Right lobe of liver (tissue), 6 donors: ENCODE measurements at regions not wholly inside any gene's neighbourhood (a gene's known extent, or its start where the extent isn't known, plus 50 kb on each side); places are given as distances from the start of the nearest gene placed in this dataset.

Experiments
- ATAC-seq, 4 donors: fragments of 200-7000 bp; cut with Tn5 transposase; one replicate each; pipeline ENCODE4 v1.9.1; 2020; ENCODE audit warnings: mild to moderate bottlenecking in 4 of 4, moderate library complexity in 4 of 4
- DNase-seq, 3 donors: peaks; one replicate each; pipeline ENCODE4 v3.0.0-alpha.2; 2020
- H3K27ac ChIP-seq, 3 donors: fragments of 200-600 bp; one replicate each; pipeline ENCODE4 v1.8.0; 2022
- H3K27me3 ChIP-seq, 2 donors: fragments of 200-600 bp; one replicate each; pipeline ENCODE4 v1.8.0; 2022
- H3K36me3 ChIP-seq, 4 donors: fragments of 200-600 bp; sonication (generic) in 1 of 4; one replicate each; pipeline versions ENCODE4 v1.5.1 to v1.8.0; 2017 to 2022; ENCODE audit warnings: control low read depth in 1 of 4
- H3K4me1 ChIP-seq, 4 donors: fragments of 200-600 bp; sonication (generic) in 1 of 4; one replicate each; pipeline versions ENCODE4 v1.5.1 to v1.8.0; 2017 to 2022; ENCODE audit warnings: control low read depth in 1 of 4
- H3K4me3 ChIP-seq, 3 donors: fragments of 200-600 bp; one replicate each; pipeline ENCODE4 v1.8.0; 2022
- H3K9me3 ChIP-seq, 4 donors: fragments of 200-600 bp; sonication (generic) in 1 of 4; one replicate each; pipeline versions ENCODE4 v1.5.1 to v1.8.0; 2017 to 2022; ENCODE audit warnings: control low read depth in 1 of 4
- CTCF ChIP-seq, 4 donors: fragments of 200-600 bp in 3 of 4; fragments of 450-650 bp in 1 of 4; IDR thresholded peaks; one replicate each; pipeline versions ENCODE4 v1.5.1 to v1.8.0; 2016 to 2022; ENCODE audit warnings: antibody characterized with exemption in 4 of 4, mild to moderate bottlenecking in 2 of 4
- POLR2A ChIP-seq: fragments of 450-650 bp; IDR thresholded peaks from one replicate; pipeline ENCODE4 v1.6.1; 2017; ENCODE audit warnings: antibody characterized with exemption, mild to moderate bottlenecking
- WGBS: methylation state at CpG from one replicate; pipeline ENCODE4 v1.1.6; 2018; ENCODE audit warnings: low coverage, low lambda C conversion rate; ENCODE audit not compliant: insufficient coverage; ENCODE audit errors: missing lambda C conversion rate; 5-methylcytosine and 5-hydroxymethylcytosine counted together
- intact Hi-C, 2 donors: fragments of 100-400 bp; cut with DNase I; formaldehyde crosslinking; loops; one replicate each; pipeline versions ENCODE4 v1.11.2 to v1.14.1; 2022
- donor health status: DM: no; HTN: yes; CAD: no.
- donor health status: DM: no; HTN: no; CAD: no.
- donor health status: DM: no; HTN: no; CAD: no.
- donor health status: DM: no; HTN: yes; CAD: no.
- donor health status: DM: no; HTN: yes; CAD: no.

DNA sequence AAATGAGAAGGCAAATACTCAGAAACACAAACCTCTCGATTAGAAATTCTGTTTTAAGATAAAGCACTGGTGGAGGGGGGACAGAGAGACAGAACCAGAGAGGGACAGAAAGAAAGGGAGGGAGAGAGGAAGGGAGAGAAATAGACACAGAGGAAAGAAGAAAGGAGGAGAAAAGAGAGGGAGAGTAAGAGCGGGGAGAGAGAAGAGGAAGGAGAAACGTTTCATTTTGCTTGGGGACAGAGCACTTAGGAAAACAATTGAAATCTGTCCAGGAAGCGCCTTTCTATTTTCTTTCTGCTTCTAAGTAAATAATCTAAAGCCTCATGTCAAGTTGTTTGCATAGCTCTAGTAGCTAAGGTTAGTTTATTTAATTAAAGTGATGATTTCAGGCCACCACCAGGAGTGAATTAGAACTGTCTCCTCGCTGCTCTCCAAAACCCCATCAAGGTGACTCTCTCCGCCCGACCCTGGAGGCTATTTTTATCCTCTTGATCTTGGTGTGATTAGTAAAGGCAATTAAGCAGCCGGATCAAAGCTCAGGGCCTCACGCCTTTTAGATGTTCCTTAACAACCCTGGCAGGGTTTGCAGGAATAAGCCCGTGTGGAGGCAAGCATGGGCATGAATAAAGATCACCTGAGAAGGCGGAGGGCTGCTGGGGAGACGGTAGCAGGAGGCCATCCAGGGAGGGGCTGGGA, 73.4 kb upstream of the INSIG1 start:
- H3K27ac ChIP-seq: peak overlapping the region in 2 of 3 donors; percentile 32 to 87
- WGBS: 37% methylated on average over 8 of the region's 12 CpGs
- H3K4me1 ChIP-seq: peaks cover 0 to 61% (median 23%) of the 10 kb centered on the region in 4 donors
- DNase-seq (no peak), ATAC-seq (peak in 2 of 4 donors; percentile 1 to 25)
- H3K36me3 ChIP-seq: no peaks in the 10 kb centered on the region
- H3K9me3 ChIP-seq: no peaks in the 10 kb centered on the region
- no peak for TF ChIP-seq CTCF (IDR thresholded peaks at IDR 0.05)
- TF ChIP-seq POLR2A: no peak
- H3K4me3 ChIP-seq: no peak overlapping the region
- intact Hi-C loops: no loop called here
- no peaks in the 10 kb centered on the region for H3K27me3 ChIP-seq

GRCh38 chr7:155225095-155225494, 72.6 kb upstream of the INSIG1 start:
- DNase-seq (peak in 1 of 3 donors; percentile 39), ATAC-seq (no peak)
- H3K27ac ChIP-seq: no peak overlapping the region
- no peaks in the 10 kb centered on the region for H3K27me3 ChIP-seq
- 79% methylated on average over 2 of the region's 11 CpGs for WGBS
- intact Hi-C loops: no loop called here
- H3K4me3 ChIP-seq: no peak overlapping the region
- H3K4me1 ChIP-seq: peaks cover 0 to 55% (median 22%) of the 10 kb centered on the region in 4 donors
- H3K9me3 ChIP-seq: no peaks in the 10 kb centered on the region
- H3K36me3 ChIP-seq: no peaks in the 10 kb centered on the region
- no peak for TF ChIP-seq CTCF (IDR thresholded peaks at IDR 0.05)
- TF ChIP-seq POLR2A: no peak

DNA sequence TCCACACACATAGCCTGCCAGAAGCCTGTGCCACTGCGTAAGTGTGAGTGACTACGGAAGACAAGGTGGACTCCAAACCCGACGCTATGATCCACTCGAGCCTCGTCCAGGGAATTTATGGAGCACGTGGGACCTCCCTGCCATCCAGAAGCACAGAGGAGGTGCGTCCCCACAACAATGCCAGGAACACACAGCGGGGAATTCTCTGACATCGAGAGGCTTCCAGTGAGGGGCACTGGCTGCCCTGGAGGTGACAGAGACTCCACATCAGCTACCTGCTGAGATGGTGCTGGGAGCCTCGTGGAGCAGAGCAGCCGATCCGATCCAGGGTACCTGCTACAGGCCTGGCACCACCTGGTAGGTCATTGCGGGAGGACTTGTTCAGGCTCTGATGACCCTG, 72.2 kb upstream of the INSIG1 start:
- H3K27ac ChIP-seq: no peak overlapping the region
- peak in 1 of 3 donors; percentile 31 for DNase-seq
- no peak for ATAC-seq
- no peaks in the 10 kb centered on the region for H3K36me3 ChIP-seq
- 92% methylated on average over 5 of the region's 14 CpGs for WGBS
- TF ChIP-seq CTCF (IDR thresholded peaks at IDR 0.05) (no peak), POLR2A (no peak)
- no peaks in the 10 kb centered on the region for H3K9me3 ChIP-seq
- intact Hi-C loops: no loop called here
- H3K27me3 ChIP-seq: no peaks in the 10 kb centered on the region
- H3K4me3 ChIP-seq: no peak overlapping the region
- peaks cover 0 to 51% (median 20%) of the 10 kb centered on the region in 4 donors for H3K4me1 ChIP-seq

GRCh38 chr7:155226261-155227003, 71.2 kb upstream of the INSIG1 start:
- no peaks in the 10 kb centered on the region for H3K27me3 ChIP-seq
- no peak overlapping the region for H3K27ac ChIP-seq
- no peaks in the 10 kb centered on the region for H3K36me3 ChIP-seq
- DNase-seq (peak in 1 of 3 donors; percentile 48), ATAC-seq (no peak)
- 90% methylated on average over 8 of the region's 26 CpGs for WGBS
- no peak overlapping the region for H3K4me3 ChIP-seq
- no peaks in the 10 kb centered on the region for H3K9me3 ChIP-seq
- peaks cover 0 to 42% (median 15%) of the 10 kb centered on the region in 4 donors for H3K4me1 ChIP-seq
- TF ChIP-seq CTCF (IDR thresholded peaks at IDR 0.05): no peak
- no peak for TF ChIP-seq POLR2A
- intact Hi-C loops: no loop called here
